ENCODE measurements at regions not wholly inside any gene's neighbourhood (a gene's known extent, or its start where the extent isn't known, plus 50 kb on each side); places are given as distances from the start of the nearest gene placed in this dataset.
A peak's percentile ranks its signal among the peaks of the same experiment; 100 is the strongest.
"Not testable (repeated sequence)": the region's sequence is repeated elsewhere in the genome, so short reads cannot be mapped to it uniquely, and the experiment has no call there.

DNA sequence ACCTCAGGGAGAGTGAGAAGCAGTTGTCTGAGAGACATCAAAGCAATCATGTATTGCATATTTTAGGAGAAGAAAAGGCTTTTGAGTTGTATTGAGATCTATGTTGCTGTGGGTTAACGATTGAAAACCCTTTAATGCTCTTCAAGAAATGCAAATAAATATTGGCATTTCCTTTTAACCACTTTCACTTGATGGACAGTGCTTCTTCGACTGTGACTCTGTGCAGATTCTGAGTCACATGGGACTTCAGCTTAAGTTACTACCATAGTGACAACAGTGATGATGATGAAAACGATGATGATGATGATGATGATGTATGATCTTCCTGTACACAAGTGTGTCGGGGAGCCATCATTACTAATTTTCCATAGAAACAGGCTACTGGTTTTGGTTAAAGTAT lies 181.8 kb downstream of the AKAIN1 start:
- no peak for DNase-seq

- not testable (repeated sequence) for DNase-seq
Measured at GRCh38 chr18:5004031-5004820, 192.8 kb downstream of the AKAIN1 start.

- DNase-seq = no peak
Measured at GRCh38 chr18:4994710-4995109, 202.3 kb downstream of the AKAIN1 start.

DNA sequence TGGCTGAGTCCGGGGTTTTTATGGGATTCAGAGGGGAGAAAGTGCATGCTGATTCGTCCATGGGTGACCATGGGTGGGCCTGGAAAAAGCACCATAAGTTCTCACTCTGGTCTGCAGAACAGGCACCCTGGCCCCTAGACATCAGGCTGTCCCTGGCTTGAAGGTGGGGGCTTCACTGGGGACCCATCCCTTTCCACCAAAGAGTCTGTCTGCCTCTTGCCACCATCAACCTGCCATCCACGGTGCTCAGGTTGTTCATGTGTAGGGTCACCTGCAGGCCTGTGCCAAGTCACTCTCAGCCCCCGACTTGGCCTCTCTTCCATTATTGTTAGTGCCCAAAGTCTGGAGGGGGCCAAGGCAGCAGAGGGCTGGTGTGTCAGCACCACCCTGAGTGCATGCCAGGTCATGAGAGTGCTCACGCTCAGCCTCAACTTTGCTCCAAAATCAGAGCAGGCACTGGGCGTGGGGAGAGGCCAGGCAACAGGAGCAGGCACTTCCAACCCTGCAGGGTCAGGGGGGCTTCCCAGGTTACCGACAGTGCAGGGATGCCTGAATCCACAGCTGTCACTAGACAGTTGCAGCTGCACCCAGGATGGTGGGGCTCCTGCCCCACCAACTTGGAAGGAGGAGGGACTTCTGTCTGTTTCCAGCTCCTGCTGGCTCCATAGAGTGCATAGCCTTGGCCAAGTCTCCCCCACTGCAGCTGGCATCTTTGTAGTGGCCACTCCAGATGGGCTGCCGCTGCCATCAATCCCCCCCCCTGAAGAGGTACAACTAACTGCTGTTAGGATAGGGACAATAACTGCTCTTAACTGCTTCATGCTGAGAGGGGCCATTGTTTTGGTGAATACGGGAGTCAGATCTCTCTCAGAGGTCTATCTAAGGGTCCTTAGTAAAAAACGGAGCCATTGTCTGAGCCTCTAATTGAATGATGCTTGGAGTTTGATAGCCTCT lies 209.3 kb downstream of the AKAIN1 start:
- DNase-seq = peak; percentile 31

DNA sequence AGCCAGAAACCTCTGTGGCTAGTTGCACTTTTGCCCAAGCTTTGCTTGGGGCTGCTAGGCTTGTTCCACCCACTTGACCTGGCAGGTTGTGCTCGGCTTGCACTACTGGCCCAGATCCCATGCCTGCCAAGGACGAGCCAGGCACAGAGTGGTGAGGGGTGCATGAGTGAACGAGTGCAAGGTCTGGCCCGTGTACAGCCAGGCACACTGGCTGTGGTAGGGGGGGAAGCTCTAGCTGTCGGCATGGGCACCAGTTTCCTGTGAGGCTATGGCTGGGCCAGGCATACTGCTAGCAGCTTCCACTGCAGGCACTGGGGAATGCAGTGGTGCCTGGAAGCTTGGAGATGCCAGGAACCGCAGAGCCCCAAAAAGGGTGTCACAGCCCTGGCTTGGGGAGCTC lies 210.4 kb downstream of the AKAIN1 start:
- no peak for DNase-seq

DNA sequence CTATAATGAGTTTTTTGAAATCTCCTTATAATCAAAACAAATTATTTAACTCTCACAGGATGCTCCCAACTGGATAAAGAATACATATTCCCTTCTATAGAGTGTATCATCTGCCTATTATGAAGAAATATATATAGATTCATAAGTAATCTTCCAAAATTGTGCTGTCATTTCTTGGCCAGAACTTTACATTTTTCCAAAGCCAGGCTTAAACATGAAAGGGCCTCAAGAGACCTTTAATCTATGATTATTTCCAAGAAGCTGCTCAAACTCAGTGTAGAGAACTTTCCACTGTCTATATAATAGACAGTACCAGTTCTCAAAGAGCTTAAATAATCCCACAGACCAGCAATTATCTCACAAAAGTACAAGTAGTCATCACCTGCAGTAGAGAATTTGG lies 211.0 kb downstream of the AKAIN1 start:
- no peak for DNase-seq

DNA sequence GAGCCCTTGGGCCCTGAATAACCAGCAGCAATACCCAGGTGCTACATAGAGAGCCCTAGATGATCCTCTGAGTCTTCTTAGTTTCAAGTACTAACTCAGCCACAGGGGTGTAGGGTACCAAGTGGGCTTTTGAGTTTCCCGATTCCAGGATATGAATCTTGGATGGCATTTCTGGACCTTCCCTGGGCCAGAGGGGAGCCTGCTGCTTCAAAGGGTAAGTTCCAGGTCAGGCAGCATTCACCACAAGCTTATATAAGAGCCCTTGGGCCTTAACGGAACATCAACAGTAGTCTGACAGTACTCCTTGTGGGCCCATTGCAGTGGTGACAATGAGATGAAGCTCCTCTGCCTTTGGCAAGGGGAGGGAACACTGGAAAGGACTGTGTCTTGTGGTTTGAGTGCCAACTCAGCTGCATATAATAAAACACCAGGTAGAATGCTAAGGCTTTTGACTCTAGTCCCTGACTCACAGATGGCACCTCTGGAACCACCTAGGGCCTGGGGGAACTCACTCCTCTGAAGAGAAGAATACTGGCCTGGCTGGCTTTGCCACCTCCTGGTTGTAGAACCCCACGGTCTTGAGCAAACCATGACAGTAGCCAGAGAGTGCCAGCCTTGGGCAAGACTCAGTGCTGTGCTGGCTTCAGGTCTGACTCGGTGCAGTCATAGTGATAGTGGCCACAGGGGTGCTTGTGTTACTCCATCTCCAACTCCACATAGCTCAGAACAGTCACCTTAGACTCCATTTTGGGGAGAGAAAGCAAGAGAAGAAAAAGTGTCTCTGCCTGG lies 235.7 kb downstream of the AKAIN1 start:
- DNase-seq = no peak

DNA sequence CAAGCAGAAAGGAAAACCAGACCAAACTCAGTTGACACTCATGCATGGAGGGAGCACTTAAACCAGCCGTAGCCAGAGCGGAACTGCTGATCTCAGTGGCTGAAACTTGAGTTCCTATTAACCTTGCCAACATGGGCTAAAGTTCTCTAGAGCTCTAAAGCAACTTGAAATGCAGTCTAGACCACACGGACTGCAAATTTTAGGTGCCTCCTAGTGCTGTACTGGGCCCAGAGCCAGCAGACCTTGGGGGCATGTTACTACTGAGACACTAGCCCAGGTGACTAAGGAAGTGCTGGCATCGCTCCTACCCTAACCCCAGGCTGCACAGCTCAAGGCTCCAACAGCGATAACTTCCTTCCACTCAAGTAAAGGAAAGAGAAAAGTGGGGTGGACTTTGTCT lies 236.5 kb downstream of the AKAIN1 start:
- no peak for DNase-seq

DNA sequence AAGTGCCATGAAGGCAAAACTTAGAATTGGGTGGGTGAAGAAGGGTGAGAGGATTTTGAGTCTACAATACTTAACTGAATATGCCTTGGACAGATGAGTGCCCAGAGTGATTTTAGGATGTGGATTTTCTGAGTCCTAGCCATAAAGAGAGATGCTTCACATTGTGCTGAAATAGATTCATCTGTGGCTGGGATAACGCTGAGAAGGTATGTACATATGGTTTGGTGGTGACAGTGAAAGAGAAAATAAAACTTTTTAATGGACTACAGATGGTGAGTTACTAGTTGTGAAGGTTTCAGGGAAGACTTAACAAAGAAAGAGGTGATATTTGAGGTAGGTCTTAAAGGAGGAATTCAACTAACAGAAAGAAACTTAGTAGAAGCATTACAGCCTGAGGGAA lies 265.8 kb downstream of the AKAIN1 start:
- no peak for DNase-seq

GRCh38 chr18:4921548-4921947 lies 275.5 kb downstream of the AKAIN1 start:
- DNase-seq = no peak

DNA sequence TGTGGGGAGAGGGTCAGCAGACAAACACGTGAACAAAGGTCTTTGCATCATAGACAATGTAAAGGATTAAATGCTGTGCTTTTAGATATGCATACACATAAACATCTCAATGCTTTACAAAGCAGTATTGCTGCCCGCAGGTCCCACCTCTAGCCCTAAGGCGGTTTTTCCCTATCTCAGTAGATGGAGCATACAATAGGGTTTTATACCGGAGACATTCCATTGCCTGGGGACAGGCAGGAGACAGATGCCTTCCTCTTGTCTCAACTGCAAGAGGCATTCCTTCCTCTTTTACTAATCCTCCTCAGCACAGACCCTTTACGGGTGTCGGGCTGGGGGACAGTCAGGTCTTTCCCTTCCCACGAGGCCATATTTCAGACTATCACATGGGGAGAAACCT lies 279.5 kb downstream of the AKAIN1 start:
- not testable (repeated sequence) for DNase-seq

DNA sequence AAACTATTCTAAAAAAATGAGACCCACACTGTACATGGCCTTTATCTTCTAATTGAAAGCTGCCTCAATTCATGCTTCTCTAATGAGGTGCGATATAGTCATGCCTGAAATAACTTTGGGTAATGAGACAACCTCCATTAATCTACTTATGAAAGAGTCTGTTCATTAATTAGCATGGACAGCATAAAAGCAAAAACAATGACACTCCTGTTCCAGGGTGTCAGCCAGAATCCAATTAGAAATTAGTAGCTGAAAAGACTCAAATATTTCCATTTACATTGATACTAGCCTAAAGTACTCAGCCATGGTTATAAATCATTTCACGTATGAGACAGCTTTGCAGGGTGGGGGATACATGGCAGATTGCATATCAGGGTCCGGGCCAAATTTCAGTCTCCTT lies 288.7 kb downstream of the AKAIN1 start:
- no peak for DNase-seq

- no peak for DNase-seq
Measured at GRCh38 chr18:4906856-4907255, 290.2 kb downstream of the AKAIN1 start.

DNA sequence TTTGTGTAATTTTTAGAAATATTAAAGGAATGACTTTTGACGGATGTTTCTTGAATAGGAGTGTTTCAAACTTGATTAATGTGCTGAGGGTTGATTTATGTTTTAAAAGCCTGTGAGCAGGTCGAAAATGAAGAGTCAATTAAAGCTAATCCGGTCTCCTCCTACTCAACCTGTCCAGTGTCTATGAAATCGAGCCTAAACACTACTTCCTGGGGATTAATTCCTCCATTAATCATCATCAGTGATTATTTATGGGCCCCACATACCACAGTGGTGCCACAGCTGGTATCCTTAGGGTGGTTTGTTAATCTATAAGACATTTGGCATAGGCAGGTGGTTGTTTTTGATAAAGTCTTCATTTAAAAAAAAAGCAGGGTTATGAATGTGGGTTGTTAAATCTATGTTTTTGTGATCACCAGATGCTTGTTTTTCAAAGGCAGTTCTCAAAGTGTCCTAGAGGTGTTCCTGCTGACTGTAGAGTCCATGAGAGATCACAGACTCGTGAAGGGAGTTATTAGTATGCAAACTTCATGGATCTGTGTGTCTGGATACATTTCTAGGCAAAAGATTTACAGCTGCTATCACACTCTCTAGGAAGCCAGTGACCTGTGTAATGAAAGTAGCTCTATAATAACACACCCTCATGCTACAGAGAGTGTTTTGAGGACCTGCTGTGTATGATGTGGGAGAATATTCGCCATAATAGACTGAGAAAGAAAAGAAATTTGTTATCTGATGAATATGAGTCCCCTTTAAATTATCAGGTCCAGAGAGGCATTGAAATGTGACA lies 308.6 kb downstream of the AKAIN1 start:
- DNase-seq = no peak

GRCh38 chr18:4878480-4878879 lies 318.6 kb downstream of the AKAIN1 start:
- DNase-seq = no peak

DNA sequence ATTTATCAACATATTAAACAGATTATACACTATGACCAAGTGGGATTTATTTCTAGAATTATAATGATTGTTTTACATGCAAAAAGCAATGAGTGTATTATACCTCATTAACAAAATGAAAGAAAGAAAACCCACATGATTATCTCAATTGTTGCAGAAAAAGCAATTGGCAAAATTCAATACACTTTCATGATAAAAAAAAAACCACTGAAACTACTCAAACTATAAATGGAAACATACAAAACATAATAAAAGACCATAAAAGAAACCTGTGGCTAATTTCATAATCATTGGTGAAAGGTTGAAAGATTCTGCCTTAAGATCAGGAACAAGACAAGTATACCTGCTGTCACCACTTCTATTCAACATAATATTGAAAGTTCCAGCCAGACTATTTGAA lies 325.9 kb downstream of the AKAIN1 start:
- no peak for DNase-seq

GRCh38 chr18:4870177-4870773 lies 326.8 kb downstream of the AKAIN1 start:
- no peak for DNase-seq

GRCh38 chr18:4869155-4869554 lies 327.9 kb downstream of the AKAIN1 start:
- no peak for DNase-seq

- no peak for DNase-seq
Measured at GRCh38 chr18:4858379-4859127, 338.5 kb downstream of the AKAIN1 start.

- DNase-seq = no peak
Measured at GRCh38 chr18:4854671-4855070, 342.4 kb downstream of the AKAIN1 start.

DNA sequence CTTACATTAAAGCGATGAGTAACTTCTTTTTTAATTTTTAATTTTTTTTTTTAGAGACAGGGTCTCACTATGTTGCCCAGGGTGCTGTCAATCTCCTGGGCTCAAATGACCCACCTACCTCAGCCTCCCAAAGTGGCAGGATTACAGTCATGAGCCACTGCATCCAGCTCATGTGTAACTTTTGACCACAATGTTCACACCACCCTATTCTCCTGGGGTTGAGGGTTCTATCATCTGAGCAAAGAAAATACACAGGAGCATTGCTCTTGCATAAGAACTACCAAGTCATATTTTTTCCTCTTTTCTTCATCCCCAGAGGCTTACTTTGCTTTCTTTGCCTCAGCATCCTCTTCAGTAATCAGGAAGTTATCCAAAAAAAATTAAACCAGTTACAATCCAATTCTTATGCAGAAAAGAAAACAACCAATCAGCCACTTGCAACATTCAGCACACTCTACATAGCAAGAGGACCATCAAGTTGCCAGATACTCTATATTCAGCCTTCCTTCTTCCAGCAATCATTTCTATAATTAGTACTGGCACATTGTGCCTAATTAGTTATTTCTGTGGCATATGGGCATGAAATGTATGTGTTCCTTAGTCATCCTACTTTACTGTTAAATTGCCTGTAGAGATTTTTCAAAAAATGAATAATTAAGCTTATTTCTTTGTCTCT lies 345.6 kb downstream of the AKAIN1 start:
- no peak for DNase-seq

Data from NCI-H187 treated with DMSO at 0.1 percent for 48 hours (cell line).